OCI-LY1 (cell line): ENCODE measurements at regions not wholly inside any gene's neighbourhood (a gene's known extent, or its start where the extent isn't known, plus 50 kb on each side); places are given as distances from the start of the nearest gene placed in this dataset.

Experiments
- EZH2 ChIP-seq: fragments of 200-600 bp; sonication (generic), shearing (Covaris generic); IDR thresholded peaks from 2 replicates; pipeline ENCODE4 v1.8.0; 2017; ENCODE audit warnings: borderline replicate concordance, mixed run types, mild to moderate bottlenecking, antibody characterized with exemption, low read length, moderate library complexity, mixed read lengths
- TF ChIP-seq, protein P1 (sequence below): fragments of 200-600 bp; sonication (generic), shearing (Covaris generic); IDR thresholded peaks from 2 replicates; pipeline ENCODE4 v1.5.1; 2017; ENCODE audit warnings: mild to moderate bottlenecking, antibody characterized with exemption, low read length, moderate library complexity, mixed read lengths

DNA sequence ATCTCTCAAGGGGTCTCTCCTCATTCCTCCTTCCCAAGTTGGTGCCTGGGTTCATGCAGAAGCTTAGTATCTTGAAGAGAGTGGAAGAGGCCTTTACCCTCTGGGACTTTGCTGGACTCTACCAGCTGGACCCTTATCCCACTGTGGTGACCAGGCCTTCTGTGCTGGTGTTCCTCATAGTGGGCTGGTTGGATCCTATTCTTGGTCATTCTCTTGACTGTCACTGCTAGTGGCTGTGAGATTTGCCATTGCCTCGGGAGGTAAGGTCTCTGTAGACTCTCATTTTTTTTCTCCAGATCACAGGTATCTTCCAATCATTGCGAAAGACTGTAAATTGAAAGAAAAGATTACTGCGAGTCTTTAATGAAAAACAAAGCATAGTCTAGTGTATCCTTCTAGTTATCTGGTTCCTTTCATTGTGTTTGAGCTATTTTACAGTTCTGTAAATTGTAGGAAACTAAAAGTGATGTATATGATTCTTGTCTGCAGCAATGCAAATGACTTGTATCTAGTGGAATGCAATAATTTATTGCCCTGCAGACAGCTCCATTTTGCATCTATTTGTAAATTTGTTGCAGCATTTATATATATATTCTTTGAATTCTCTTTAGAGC is 217.9 kb downstream of the AEBP2 start:
- TF ChIP-seq, protein P1, sequence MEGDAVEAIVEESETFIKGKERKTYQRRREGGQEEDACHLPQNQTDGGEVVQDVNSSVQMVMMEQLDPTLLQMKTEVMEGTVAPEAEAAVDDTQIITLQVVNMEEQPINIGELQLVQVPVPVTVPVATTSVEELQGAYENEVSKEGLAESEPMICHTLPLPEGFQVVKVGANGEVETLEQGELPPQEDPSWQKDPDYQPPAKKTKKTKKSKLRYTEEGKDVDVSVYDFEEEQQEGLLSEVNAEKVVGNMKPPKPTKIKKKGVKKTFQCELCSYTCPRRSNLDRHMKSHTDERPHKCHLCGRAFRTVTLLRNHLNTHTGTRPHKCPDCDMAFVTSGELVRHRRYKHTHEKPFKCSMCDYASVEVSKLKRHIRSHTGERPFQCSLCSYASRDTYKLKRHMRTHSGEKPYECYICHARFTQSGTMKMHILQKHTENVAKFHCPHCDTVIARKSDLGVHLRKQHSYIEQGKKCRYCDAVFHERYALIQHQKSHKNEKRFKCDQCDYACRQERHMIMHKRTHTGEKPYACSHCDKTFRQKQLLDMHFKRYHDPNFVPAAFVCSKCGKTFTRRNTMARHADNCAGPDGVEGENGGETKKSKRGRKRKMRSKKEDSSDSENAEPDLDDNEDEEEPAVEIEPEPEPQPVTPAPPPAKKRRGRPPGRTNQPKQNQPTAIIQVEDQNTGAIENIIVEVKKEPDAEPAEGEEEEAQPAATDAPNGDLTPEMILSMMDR: no peak
- TF ChIP-seq EZH2: no peak
